Panc1 (cell line): ENCODE measurements at regions not wholly inside any gene's neighbourhood (a gene's known extent, or its start where the extent isn't known, plus 50 kb on each side); places are given as distances from the start of the nearest gene placed in this dataset.

ENCODE experiments used
- ATAC-seq: fragments of 200-7000 bp; cut with Tn5 transposase; 2 replicates; pipeline ENCODE4 v1.9.1; 2020; ENCODE audit warnings: mild to moderate bottlenecking, moderate library complexity
- BruUV-seq: library from RNA; stranded (reverse); fragments of 400-500 nt; replicated peaks from 2 replicates; lab custom pipeline; 2021; lab: Mats Ljungman, UMichigan
- CTCF ChIA-PET: fragments of 300-600 bp; sonication (Branson Sonifier 250); formaldehyde crosslinking; loops from one replicate; lab custom pipeline; 2022; ENCODE audit warnings: antibody characterized with exemption; lab: Charles Lee
- POLR2A ChIA-PET: fragments of 300-600 bp; sonication (Branson Sonifier 250); formaldehyde crosslinking; loops from one replicate; lab custom pipeline; 2022; ENCODE audit warnings: antibody characterized with exemption; lab: Charles Lee
- DNase-seq: peaks from one replicate; pipeline ENCODE4 v3.0.0-alpha.2; 2010; ENCODE audit warnings: low read depth, low spot score
- H3K27ac ChIP-seq: 2 replicates; pipeline ENCODE4 v1.5.1; 2011; ENCODE audit warnings: mild to moderate bottlenecking, low read length, inconsistent platforms
- H3K27me3 ChIP-seq: fragments of 200-500 bp; sonication (Bioruptor generic); 2 replicates; pipeline ENCODE4 v1.6.0; 2014; ENCODE audit warnings: low read length, inconsistent platforms; ENCODE audit not compliant: control insufficient read depth, insufficient read depth
- H3K36me3 ChIP-seq: fragments of 200-500 bp; sonication (Bioruptor generic); 2 replicates; pipeline ENCODE4 v1.5.1; 2014; ENCODE audit warnings: inconsistent platforms, mild to moderate bottlenecking, low read length, moderate library complexity; ENCODE audit not compliant: control insufficient read depth, insufficient read depth
- H3K4me1 ChIP-seq: 2 replicates; pipeline ENCODE4 v1.5.1; 2011; ENCODE audit warnings: inconsistent platforms, mild to moderate bottlenecking, low read length, moderate library complexity; ENCODE audit not compliant: control insufficient read depth, insufficient read depth
- H3K4me3 ChIP-seq, 2 experiments: 2 replicates each; pipeline ENCODE4 v1.5.1; 2011 to 2012; ENCODE audit warnings: low read depth in 2 of 2, low read length in 2 of 2, mild to moderate bottlenecking in 2 of 2, inconsistent platforms in 1 of 2, moderate library complexity in 1 of 2
- H3K9me3 ChIP-seq: fragments of 200-500 bp; sonication (Bioruptor generic); 2 replicates; pipeline ENCODE4 v1.5.1; 2014; ENCODE audit warnings: low read depth, mild to moderate bottlenecking, inconsistent platforms, low read length, moderate library complexity; ENCODE audit not compliant: control insufficient read depth, insufficient read depth
- CTCF ChIP-seq: fragments of 450-650 bp; IDR thresholded peaks from 2 replicates; pipeline ENCODE4 v1.5.1; 2017; ENCODE audit warnings: mild to moderate bottlenecking
- POLR2AphosphoS5 ChIP-seq: IDR thresholded peaks from 2 replicates; pipeline ENCODE4 v1.6.1; 2012; ENCODE audit warnings: mild to moderate bottlenecking, low read depth, low read length, moderate library complexity
- REST ChIP-seq, 2 experiments: IDR thresholded peaks; 2 replicates each; pipeline ENCODE4 v1.6.1; 2011 to 2012; ENCODE audit warnings: low read depth in 2 of 2, control low read depth in 1 of 2, low read length in 1 of 2, mild to moderate bottlenecking in 1 of 2, moderate library complexity in 1 of 2; ENCODE audit not compliant: insufficient read depth in 1 of 2
- SIN3A ChIP-seq: IDR thresholded peaks from 2 replicates; pipeline ENCODE4 v1.6.1; 2012; ENCODE audit warnings: low read depth, mild to moderate bottlenecking, low read length, moderate library complexity, borderline replicate concordance; ENCODE audit not compliant: insufficient read depth
- TCF7L2 ChIP-seq: IDR thresholded peaks from 2 replicates; pipeline ENCODE4 v1.6.1; 2011; ENCODE audit warnings: mild to moderate bottlenecking, low read depth, low read length, inconsistent platforms
- in situ Hi-C: cut with HindIII; loops from 2 replicates; pipeline ENCODE4 v1.10.0; 2016; ENCODE audit warnings: low sequenced_read_pairs, low pct_unique_long_range_greater_than_20kb
- intact Hi-C: fragments of 100-400 bp; cut with micrococcal nuclease; formaldehyde crosslinking; loops from one replicate; pipeline ENCODE4 v1.10.0; 2022; ENCODE audit not compliant: unreplicated experiment

GRCh38 chr1:14049965-14050364 is 350.0 kb downstream of the PRDM2 start:
- POLR2A ChIA-PET, result no interaction called here
- H3K9me3 ChIP-seq, result no peaks in the 10 kb centered on the region
- intact Hi-C loops, result no loop called here
- no TSS peak for BruUV-seq
- CTCF ChIA-PET, result no interaction called here
- H3K36me3 ChIP-seq, result no peaks in the 10 kb centered on the region
- no peak for TF ChIP-seq TCF7L2
- no peak for TF ChIP-seq REST (IDR thresholded peaks at IDR 0.05; ENCODE audit: insufficient read depth in 1 of 2, low read depth in 2 of 2, low read length in 1 of 2)
- TF ChIP-seq POLR2AphosphoS5, result no peak
- TF ChIP-seq CTCF, result no peak
- no peak for TF ChIP-seq SIN3A
- ATAC-seq (no peak), DNase-seq (no peak)
- H3K27ac ChIP-seq, result no peak overlapping the region
- in situ Hi-C loops, result no loop called here
- H3K4me3 ChIP-seq, result no peak overlapping the region
- H3K4me1 ChIP-seq, result no peaks in the 10 kb centered on the region
- no peaks in the 10 kb centered on the region for H3K27me3 ChIP-seq

GRCh38 chr1:14055442-14056223 is 355.6 kb downstream of the PRDM2 start:
- H3K9me3 ChIP-seq, result no peaks in the 10 kb centered on the region
- H3K36me3 ChIP-seq, result no peaks in the 10 kb centered on the region
- no peaks in the 10 kb centered on the region for H3K27me3 ChIP-seq
- ChIA-PET CTCF (no interaction called here), POLR2A (no interaction called here)
- DNase-seq (no peak), ATAC-seq (peak; percentile 75)
- in situ Hi-C loops, result no loop called here
- TF ChIP-seq SIN3A (no peak), TCF7L2 (no peak), CTCF (no peak), POLR2AphosphoS5 (no peak), REST (IDR thresholded peaks at IDR 0.05; ENCODE audit: insufficient read depth in 1 of 2, low read depth in 2 of 2, low read length in 1 of 2) (no peak)
- no peak overlapping the region for H3K27ac ChIP-seq
- intact Hi-C loops, result no loop called here
- no TSS peak for BruUV-seq
- H3K4me3 ChIP-seq, result no peak overlapping the region
- no peaks in the 10 kb centered on the region for H3K4me1 ChIP-seq
